HG02642 (cell line): ENCODE measurements at regions not wholly inside any gene's neighbourhood (a gene's known extent, or its start where the extent isn't known, plus 50 kb on each side); places are given as distances from the start of the nearest gene placed in this dataset.
"Not testable (repeated sequence)": the region's sequence is repeated elsewhere in the genome, so short reads cannot be mapped to it uniquely, and the experiment has no call there.

Source experiments
- ATAC-seq: cut with Tn5 transposase; IDR thresholded peaks from one replicate; pipeline ENCODE4 v1.9.1; 2021; ENCODE audit warnings: mild to moderate bottlenecking; ENCODE audit not compliant: unreplicated experiment, poor library complexity

DNA sequence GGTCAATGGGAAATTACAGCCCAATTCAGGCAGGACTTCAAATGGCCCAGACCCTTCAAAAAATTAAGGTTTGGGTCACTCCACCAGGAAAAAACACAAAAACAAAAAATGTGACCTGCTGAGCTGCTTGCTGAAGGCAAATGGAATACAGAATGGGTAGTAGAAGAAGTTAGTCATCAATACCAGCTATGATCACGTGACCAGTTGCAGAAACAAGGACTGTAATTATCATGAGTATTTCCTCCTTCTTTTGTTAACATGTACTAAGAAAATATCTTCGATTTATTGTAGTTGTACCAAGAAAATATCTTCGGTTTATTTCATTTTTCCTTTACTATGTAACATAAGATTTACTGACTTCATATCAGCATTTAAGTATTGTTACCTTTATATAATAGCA lies 1183.6 kb downstream of the CDH8 start:
- no peak for ATAC-seq

DNA sequence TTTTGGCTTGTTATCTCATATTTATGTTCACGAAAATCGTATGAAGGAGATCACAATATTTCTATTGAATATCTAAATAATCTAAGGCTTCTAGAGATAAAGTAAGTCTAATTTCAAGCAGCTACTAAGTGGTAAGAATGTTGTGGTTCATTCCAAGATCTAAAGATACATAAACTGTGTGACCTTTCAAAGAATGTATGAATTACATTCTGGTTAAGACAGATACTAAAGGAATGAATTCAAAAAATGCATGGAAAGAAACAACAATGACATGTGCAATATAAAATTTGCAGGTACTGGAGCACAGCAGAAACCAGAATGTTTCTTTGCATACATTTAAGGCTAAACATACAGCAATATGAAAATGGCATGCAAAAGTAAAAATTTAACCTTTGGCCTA lies 1214.6 kb downstream of the CDH8 start:
- no peak for ATAC-seq

DNA sequence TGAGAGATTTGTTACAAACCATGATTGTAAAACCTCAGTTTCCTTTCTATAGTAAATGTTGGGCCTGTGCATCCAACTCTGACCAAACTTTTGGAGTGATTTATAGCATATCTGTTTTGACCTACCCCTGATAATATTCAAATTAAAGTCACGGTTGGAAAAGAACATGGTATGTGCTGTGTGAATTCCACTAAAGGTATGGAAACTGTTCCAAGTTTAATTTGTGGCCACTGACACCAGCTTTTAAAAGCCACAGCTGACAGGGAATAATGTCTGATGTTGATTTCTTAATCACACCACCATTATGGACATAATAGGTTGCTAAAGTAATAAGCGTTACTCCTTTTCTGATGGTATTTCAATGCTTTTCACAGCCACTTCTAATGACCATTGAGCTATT lies 1215.9 kb downstream of the CDH8 start:
- no peak for ATAC-seq

DNA sequence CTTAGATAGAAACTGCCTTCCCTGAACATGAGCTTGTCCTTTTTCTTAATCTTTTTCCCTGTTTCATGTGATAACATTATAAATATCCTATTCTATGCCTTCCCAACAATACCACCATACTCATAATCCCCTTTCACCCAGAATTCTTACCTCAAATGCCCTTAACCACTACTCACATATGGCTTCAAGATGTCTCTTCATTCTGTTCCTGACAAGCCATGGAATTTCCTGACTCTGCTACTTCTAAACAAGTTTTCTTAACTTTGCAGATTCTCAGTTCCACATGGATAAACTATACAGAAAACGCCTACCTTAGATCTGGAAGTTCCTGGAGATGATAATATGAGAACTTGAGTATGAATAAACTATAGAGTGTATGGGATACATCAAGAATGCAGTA lies 1217.8 kb downstream of the CDH8 start:
- ATAC-seq: no peak

DNA sequence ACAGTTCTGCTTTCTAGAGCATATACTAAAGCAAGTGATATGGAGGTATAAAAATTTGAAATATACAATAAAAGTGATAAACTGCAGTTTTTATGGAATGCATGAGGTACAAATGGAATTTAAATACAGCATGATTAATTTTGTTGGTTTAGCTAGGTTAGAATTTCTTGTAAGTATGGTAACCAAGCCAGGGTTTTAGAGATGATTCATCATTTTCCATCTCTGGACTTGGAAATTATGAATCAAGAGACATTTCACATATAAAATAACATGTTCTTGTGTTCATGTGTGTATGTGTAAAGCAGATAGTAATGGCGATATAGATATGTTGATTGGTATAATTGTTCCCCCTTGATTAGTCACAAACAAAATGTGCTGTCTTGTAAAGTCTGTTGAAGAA lies 1219.8 kb downstream of the CDH8 start:
- no peak for ATAC-seq

DNA sequence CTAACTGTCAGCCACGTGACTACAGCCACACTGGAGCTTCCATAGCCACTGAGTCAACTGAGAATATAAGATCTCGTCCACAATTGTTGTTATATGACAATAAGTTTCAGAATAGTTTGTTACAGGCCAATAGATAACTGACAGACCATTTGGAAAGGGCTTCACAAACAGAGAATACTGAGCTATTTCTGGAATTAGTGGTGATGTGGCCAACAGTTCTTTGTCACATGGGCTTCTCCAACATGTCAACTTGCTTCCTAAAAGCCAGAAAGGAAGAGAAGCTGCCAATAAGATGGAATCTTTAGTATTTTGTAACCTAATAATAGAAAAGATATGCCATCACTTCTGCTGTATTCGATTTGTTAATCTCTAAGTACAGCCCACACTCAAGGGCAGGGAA lies 1220.4 kb downstream of the CDH8 start:
- no peak for ATAC-seq

DNA sequence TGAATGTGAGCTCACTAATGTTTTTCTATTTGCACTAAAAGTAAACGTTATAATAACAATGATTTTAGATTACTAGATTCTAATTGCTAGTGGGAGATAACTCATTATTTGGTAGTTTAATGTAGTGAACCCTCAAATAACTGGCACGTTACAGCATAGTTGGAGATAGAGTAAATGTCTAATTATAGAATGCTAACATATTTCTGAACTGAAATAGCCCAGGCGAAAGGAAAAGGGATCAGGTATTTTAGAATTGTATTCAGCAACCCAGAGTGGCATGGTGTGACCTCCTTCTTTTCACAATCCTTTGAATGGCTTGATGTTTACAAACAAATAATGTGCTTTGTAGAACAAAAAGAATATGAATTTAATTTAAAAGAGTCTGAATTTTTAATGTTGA lies 1221.2 kb downstream of the CDH8 start:
- ATAC-seq: no peak

DNA sequence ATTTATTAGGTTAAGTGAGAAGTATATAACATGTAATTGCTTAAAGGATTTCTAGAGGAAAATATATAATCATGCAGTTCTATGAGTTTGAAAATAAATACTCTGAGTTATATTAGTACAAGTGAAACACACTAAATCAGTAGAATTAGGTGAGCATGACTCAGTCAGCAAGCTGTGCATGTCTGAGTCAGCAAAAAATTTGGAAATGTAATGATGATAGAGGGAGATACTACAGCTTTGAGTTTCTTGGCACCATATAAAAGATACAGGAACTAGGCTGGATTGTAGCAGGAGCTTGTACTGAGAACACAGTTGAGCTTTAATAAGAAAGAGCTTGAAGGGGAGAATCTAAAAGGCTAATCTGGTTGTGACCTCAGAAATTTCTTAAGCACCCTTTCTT lies 1224.6 kb downstream of the CDH8 start:
- no peak for ATAC-seq

DNA sequence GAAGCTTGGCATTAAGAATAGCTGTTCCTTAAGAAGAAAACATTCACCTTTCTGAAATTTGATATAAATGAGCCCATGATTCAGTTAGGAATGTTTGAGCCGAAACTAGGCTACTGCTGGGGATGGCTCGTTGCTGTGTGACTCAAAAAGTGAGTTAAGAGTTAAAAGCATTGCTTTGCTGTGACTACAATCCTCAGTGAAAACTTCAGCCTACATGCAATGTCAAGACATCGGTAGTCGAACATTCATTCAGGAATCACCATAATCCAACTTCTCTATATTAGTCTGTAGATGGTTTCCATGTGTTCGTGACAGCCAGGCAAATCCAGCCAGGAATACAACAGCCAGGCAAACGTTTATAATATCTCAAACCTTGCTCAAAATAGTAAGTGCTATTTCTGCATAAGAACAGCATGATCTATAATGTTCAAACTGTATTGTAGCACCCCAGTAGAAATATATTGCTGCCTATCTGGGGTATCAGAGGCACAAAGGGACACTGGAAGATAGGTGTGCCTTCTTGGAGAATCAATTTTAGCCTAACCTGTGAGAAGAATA lies 1225.1 kb downstream of the CDH8 start:
- no peak for ATAC-seq

DNA sequence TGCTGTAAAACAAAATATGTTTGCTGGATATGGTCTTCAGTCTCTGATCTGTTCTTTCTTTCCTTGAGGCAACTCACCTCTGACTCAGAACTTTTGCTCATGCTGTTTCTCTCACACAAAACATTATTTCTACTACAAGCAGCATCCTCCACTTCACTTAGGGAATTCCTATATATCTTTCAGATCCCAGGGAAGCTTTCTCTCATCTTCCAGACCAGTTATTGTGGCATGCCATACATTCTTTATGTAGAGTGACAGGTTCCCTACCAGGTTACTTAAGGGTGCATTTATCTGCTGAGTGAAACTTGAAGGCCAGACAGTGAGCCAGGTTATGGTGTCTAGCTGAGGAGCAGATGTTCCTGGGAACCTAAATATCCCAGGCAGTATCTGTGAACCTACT lies 1226.0 kb downstream of the CDH8 start:
- no peak for ATAC-seq

DNA sequence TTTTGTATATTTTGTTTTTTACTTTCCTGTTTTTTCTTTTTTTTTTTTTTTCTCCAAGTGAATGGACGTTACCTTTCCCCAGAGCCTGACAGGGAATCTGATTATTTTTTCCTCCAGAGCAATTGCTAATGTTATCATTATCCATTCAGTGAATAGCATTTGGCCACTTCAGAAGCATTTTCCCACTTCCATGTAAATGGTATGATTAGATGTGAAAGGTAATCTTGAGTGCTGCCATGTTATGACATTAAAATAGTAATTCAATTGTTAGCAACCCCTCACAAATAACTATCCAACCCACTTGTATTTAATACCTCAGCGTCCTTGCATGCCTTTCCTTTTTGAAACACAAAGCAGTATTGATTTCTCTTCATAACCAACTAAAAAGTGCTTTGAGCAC lies 1243.8 kb downstream of the CDH8 start:
- no peak for ATAC-seq

DNA sequence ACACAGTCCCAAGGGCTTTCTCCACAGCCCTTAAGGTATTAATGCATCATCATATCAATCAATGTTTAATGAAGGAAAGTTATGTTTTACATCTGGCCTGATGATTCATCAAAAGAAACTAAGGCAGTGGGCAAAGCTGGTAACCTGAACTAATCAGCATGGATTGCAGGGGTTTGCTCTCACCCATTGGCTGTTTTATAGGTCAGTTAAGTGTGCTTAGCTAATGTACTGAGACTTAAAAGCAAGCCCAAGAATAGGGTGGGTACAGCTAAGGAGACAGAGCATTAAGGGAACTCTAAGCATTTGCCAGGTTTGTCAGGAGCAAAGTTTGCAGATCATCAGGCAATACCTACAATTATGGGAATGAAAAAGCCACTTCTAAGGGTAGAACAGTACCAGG lies 1247.6 kb downstream of the CDH8 start:
- no peak for ATAC-seq

DNA sequence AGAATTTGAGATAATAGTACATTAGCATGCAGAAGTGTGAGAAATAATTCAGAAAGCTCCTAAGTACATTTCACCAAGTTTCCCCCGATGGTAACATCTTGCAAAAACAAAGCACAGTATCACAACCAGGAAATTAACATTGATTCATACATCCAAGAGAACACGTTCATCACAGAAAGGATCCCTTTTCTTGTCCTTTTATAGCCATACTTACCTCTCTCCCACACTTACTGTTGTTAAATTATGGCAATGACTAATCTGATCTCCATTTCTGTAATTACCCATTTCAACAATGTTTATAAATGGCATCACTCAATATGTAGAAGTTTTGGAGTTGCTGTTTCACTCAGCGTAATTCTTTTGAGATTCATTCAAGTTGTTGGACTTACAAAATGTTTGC lies 1260.0 kb downstream of the CDH8 start:
- no peak for ATAC-seq

DNA sequence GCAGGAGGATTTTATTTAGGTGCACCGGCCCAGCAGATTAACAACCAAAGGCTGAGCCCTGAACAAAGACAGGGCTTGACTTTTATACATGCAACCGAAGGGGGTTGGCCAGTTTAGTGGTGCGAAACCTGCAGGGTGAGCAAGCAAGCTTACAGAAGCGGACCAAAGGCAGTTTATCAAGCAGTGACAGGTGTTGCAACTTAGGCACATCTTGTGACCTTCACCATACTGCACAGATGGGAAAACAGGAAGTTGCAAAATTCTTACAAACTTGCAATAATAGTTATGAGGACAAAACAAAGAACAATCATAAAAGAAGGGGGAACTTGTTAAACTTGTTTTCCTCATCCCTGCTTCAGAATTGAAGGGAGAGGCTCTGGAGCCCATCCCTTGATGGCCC lies 1265.1 kb downstream of the CDH8 start:
- no peak for ATAC-seq

DNA sequence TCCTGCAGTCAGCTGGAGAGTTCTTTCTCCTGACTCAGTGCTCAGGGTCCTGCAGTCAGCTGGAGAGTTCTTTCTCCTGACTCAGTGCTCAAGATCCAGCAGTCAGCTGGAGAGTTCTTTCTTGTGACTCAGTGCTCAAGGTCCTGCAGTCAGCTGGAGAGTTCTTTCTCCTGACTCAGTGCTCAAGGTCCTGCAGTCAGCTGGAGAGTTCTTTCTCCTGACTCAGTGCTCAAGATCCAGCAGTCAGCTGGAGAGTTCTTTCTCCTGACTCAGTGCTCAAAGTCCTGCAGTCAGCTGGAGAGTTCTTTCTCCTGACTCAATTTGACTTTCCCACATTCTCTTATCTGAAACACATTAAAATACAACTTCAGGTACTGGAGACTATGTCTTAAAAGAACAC lies 1265.9 kb downstream of the CDH8 start:
- not testable (repeated sequence) for ATAC-seq

DNA sequence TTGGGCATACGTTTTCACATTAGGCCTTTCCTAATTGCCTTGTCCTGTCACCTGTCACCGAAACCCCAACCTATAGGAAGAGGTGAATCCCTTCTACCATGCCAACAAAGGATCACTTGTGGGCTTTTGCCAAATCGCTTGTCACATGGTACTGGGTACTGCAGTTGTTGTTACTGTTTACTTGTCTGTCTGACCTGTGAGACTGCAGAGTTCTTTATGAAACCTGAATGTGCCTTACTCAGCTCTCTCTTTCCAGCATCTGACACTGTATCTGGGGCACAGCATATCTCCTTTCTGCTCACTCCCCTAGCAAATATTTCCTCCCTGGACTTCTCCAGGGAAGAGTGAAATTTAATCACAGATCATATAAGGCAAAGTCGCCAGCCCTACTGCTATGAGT lies 1272.4 kb downstream of the CDH8 start:
- no peak for ATAC-seq

DNA sequence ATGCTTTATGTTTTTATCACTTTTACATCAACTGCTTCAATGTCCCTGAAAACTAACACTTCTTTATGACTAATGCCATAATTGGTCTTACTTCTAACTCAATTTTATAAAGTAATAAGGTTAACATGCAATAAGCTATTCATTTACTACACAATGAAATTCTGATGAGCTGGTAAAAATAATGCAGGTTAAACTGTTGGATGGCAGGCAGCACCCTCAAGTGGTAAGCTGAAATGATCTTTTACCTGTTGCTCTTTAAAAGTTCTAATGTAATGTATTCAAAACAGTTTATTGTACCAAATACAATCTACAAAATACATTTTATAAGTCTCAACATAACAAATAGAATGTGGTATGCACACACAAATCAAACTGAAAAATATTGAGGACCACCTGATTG lies 1280.3 kb downstream of the CDH8 start:
- ATAC-seq: no peak

DNA sequence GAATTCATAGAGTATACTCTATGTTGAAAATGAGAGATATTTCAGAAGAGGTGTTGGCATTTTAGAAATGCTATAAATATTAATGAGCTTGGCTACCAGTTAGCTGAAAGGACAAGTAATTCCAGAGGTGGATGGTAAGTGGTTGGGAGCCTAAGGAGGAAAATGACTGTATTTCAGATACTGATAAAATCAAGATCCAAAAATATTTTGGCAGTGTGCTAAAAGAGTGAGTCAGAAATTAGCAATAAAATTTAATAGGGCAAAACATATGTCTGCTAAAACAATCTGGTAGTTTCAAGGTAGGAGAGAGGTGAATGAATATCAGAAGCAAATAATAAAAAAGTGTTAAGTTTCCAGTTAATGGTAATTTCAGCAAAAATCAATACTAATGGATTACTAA lies 1287.9 kb downstream of the CDH8 start:
- ATAC-seq: no peak

DNA sequence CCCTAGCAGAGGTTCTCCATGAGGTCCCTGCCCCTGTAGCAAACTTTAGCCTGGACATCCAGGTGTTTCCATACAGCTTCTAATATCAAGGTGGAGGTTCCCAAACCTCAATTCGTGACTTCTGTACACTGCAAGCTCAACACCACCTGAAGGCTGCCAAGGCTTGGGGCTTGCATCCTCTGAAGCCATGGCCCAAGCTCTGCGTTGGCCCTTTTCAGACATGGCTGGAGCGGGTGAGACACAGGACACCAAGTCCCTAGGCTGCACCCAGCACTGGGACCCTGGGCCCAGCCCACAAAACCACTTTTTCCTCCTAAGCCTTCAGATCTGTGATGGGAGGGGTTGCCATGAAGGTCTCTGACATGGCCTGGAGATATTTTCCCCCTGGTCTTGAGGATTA lies 1292.0 kb downstream of the CDH8 start:
- ATAC-seq: no peak

DNA sequence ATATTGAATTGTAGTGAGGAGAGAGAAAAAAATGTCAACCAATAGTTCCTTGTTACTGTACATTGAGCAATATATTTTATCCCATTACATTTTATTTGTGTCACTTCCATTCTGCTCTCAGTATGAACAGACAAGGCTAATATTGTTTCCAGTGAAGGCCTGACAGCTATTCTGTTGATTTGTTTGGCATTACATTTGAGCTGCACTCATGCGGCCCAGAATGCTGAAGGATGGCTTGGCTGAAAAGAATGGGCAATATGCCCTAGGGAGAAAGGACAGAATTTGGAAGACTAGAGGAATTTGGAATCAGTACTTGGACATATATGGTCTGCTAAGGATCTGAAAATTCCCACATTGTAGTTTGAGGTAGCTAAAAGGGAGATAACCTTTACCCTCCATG lies 1294.4 kb downstream of the CDH8 start:
- ATAC-seq: no peak

DNA sequence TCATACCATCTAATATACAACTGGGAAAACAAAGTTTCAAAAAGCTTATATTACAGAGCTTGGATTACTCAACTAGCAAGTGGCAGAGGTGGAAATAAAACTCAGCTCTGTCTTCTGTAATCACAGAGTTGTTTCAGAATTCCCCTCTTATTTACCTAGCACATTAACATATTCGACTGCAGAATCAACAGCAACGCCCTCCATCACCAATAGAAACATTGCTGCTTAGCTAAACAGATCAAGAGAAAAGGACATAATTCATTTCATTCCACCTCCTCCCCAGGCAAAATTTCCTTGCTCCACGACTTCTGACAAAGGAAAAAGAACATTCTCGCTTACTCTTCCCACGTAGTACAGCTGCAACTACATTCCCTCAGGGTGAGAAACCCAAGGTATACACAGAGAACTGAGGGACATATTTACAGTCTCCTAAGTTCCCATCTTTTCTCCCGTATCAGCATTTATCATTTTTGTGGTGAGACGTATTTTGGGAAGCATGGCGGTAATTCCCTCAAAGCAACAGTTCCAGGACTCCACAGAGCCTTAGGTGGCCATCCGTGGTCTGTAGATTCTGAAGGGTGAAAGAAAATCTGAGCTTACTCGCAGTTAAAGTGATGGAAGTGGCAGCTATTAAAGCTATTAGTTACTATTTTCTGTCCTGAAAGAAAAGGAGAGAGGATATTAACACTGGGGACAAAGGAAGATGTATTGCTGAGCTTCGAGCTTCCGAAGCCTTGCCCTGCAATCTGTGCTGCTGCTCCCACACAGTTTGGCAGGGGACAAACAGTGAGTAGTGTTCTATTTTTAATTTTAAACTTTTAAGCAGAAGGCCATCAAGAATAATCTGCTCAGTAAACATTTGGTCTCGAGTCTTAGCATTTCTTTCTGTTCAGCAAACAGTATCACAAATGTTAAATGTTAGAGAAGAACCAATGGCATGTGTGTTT lies 1296.2 kb downstream of the CDH8 start:
- ATAC-seq: no peak
